Tibial nerve (tissue), 4 donors: ENCODE measurements at regions not wholly inside any gene's neighbourhood (a gene's known extent, or its start where the extent isn't known, plus 50 kb on each side); places are given as distances from the start of the nearest gene placed in this dataset.

Experiments
- EP300 ChIP-seq, 2 donors: sonication (generic); formaldehyde crosslinking; IDR thresholded peaks; one replicate each; pipeline ENCODE4 v1.6.1; 2017; ENCODE audit warnings: antibody characterized with exemption in 2 of 2, mild to moderate bottlenecking in 1 of 2
- POLR2A ChIP-seq, 2 donors: fragments of 450-650 bp; IDR thresholded peaks; one replicate each; pipeline ENCODE4 v1.6.1; 2017; ENCODE audit warnings: antibody characterized with exemption in 2 of 2, mild to moderate bottlenecking in 2 of 2, moderate library complexity in 2 of 2
- TF ChIP-seq, protein P1 (sequence below), 5 experiments: fragments of 200-600 bp in 3 of 5; fragments of 450-650 bp in 2 of 5; sonication (generic) in 3 of 5; IDR thresholded peaks; one replicate each; pipeline ENCODE4 v1.5.1; 2016 to 2019; ENCODE audit warnings: antibody characterized with exemption in 5 of 5, mild to moderate bottlenecking in 3 of 5, moderate library complexity in 2 of 5

- TF ChIP-seq POLR2A (IDR thresholded peaks at IDR 0.05) = no peak
- TF ChIP-seq, protein P1, sequence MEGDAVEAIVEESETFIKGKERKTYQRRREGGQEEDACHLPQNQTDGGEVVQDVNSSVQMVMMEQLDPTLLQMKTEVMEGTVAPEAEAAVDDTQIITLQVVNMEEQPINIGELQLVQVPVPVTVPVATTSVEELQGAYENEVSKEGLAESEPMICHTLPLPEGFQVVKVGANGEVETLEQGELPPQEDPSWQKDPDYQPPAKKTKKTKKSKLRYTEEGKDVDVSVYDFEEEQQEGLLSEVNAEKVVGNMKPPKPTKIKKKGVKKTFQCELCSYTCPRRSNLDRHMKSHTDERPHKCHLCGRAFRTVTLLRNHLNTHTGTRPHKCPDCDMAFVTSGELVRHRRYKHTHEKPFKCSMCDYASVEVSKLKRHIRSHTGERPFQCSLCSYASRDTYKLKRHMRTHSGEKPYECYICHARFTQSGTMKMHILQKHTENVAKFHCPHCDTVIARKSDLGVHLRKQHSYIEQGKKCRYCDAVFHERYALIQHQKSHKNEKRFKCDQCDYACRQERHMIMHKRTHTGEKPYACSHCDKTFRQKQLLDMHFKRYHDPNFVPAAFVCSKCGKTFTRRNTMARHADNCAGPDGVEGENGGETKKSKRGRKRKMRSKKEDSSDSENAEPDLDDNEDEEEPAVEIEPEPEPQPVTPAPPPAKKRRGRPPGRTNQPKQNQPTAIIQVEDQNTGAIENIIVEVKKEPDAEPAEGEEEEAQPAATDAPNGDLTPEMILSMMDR (IDR thresholded peaks at IDR 0.05) = no peak
- no peak for TF ChIP-seq EP300 (IDR thresholded peaks at IDR 0.05)
Measured at GRCh38 chr12:89943463-89943862, 234.8 kb upstream of the ATP2B1 start.
